OCI-LY1 (cell line): ENCODE measurements at regions not wholly inside any gene's neighbourhood (a gene's known extent, or its start where the extent isn't known, plus 50 kb on each side); places are given as distances from the start of the nearest gene placed in this dataset.
A peak's percentile ranks its signal among the peaks of the same experiment; 100 is the strongest.

Experiments
- H2AFZ ChIP-seq: fragments of 200-600 bp; sonication (generic), shearing (Covaris generic); 2 replicates; pipeline ENCODE4 v1.6.0; 2014; ENCODE audit warnings: antibody characterized with exemption, mild to moderate bottlenecking, low read length
- H3F3A ChIP-seq: fragments of 200-600 bp; sonication (generic), shearing (Covaris generic); 2 replicates; pipeline ENCODE4 v1.6.0; 2014; ENCODE audit warnings: mild to moderate bottlenecking, antibody characterized with exemption, low read length, moderate library complexity; ENCODE audit not compliant: insufficient read depth
- H3K27ac ChIP-seq: fragments of 200-600 bp; sonication (generic); 2 replicates; pipeline ENCODE4 v1.5.1; 2014; ENCODE audit warnings: low read length, mixed run types, mild to moderate bottlenecking, low read depth; ENCODE audit not compliant: poor library complexity, severe bottlenecking
- H3K27me3 ChIP-seq: fragments of 200-600 bp; sonication (generic); 2 replicates; pipeline ENCODE4 v1.6.0; 2014; ENCODE audit warnings: antibody characterized with exemption, mild to moderate bottlenecking, low read length, moderate library complexity; ENCODE audit not compliant: insufficient read depth
- H3K36me3 ChIP-seq: fragments of 200-600 bp; sonication (generic); 2 replicates; pipeline ENCODE4 v1.6.1; 2014; ENCODE audit warnings: mild to moderate bottlenecking, antibody characterized with exemption, low read length, moderate library complexity, mixed read lengths; ENCODE audit not compliant: insufficient read depth
- H3K4me1 ChIP-seq: fragments of 200-600 bp; sonication (generic); 2 replicates; pipeline ENCODE4 v1.5.1; 2014; ENCODE audit warnings: mild to moderate bottlenecking, low read length, moderate library complexity; ENCODE audit not compliant: insufficient read depth, severe bottlenecking
- H3K4me2 ChIP-seq: fragments of 200-600 bp; sonication (generic), shearing (Covaris generic); 2 replicates; pipeline ENCODE4 v1.6.1; 2014; ENCODE audit warnings: low read length
- H3K4me3 ChIP-seq: fragments of 200-600 bp; sonication (generic); 2 replicates; pipeline ENCODE4 v1.5.1; 2014; ENCODE audit warnings: low read length, low read depth, mild to moderate bottlenecking, mixed read lengths; ENCODE audit not compliant: poor library complexity, severe bottlenecking
- H3K79me2 ChIP-seq: fragments of 200-600 bp; shearing (Covaris generic); 2 replicates; pipeline ENCODE4 v1.6.1; 2016; ENCODE audit warnings: mixed run types, low read length, mixed read lengths; ENCODE audit not compliant: insufficient read depth
- H3K9ac ChIP-seq: fragments of 200-600 bp; sonication (generic), shearing (Covaris generic); 2 replicates; pipeline ENCODE4 v1.6.1; 2014; ENCODE audit warnings: mild to moderate bottlenecking, low read length, mixed read lengths
- H3K9me2 ChIP-seq: fragments of 200-600 bp; sonication (generic), shearing (Covaris generic); 2 replicates; pipeline ENCODE4 v1.6.1; 2014; ENCODE audit warnings: low read depth, mild to moderate bottlenecking, low read length, mixed read lengths
- H3K9me3 ChIP-seq: fragments of 200-600 bp; shearing (Covaris generic); 2 replicates; pipeline ENCODE4 v1.6.1; 2014; ENCODE audit warnings: low read length, mixed read lengths
- H4K20me1 ChIP-seq: fragments of 200-600 bp; sonication (generic), shearing (Covaris generic); 2 replicates; pipeline ENCODE4 v1.6.0; 2016; ENCODE audit warnings: mild to moderate bottlenecking, low read length; ENCODE audit not compliant: insufficient read depth
- EZH2 ChIP-seq: fragments of 200-600 bp; sonication (generic), shearing (Covaris generic); IDR thresholded peaks from 2 replicates; pipeline ENCODE4 v1.8.0; 2017; ENCODE audit warnings: borderline replicate concordance, mixed run types, mild to moderate bottlenecking, antibody characterized with exemption, low read length, moderate library complexity, mixed read lengths
- TF ChIP-seq, protein P1 (sequence below): fragments of 200-600 bp; sonication (generic), shearing (Covaris generic); IDR thresholded peaks from 2 replicates; pipeline ENCODE4 v1.5.1; 2017; ENCODE audit warnings: mild to moderate bottlenecking, antibody characterized with exemption, low read length, moderate library complexity, mixed read lengths

DNA sequence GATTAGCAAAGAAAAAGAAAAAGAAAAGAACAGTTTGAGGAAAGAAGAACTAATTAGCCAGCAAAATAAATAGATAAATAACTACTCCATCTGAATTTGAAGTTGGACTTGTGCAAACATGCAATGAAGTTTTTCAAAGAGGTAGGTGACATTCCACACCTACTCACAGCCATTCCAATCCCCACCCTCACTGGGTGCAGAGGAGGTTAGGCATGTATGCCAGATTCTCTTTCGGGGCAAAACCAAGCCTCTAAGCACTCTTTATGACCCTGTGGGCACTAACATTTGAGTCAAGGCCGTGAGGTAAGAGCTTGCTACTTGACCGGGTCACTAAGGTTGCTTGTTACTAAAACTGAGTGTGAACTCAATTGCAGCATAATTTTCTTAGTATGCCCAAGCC, 108.4 kb upstream of the SEMA3A start:
- Histone ChIP-seq H3K9me2 (0 out of 2 replicates have a peak, but pooled peaks cover 3% of the 10 kb centered on the region), H3K4me3 (no peak overlapping the region), H2AFZ (peak overlapping the region; percentile 97; the same call in 1 of the 2 replicates), H3K9ac (no peak overlapping the region), H3K4me1 (no peaks in the 10 kb centered on the region), H3K79me2 (no peaks in the 10 kb centered on the region), H3K4me2 (no peak overlapping the region), H3K9me3 (no peaks in the 10 kb centered on the region), H3K36me3 (no peaks in the 10 kb centered on the region), H3K27ac (no peak overlapping the region), H3F3A (no peaks in the 10 kb centered on the region), H3K27me3 (no peaks in the 10 kb centered on the region), H4K20me1 (no peaks in the 10 kb centered on the region)
- TF ChIP-seq, protein P1, sequence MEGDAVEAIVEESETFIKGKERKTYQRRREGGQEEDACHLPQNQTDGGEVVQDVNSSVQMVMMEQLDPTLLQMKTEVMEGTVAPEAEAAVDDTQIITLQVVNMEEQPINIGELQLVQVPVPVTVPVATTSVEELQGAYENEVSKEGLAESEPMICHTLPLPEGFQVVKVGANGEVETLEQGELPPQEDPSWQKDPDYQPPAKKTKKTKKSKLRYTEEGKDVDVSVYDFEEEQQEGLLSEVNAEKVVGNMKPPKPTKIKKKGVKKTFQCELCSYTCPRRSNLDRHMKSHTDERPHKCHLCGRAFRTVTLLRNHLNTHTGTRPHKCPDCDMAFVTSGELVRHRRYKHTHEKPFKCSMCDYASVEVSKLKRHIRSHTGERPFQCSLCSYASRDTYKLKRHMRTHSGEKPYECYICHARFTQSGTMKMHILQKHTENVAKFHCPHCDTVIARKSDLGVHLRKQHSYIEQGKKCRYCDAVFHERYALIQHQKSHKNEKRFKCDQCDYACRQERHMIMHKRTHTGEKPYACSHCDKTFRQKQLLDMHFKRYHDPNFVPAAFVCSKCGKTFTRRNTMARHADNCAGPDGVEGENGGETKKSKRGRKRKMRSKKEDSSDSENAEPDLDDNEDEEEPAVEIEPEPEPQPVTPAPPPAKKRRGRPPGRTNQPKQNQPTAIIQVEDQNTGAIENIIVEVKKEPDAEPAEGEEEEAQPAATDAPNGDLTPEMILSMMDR, result no peak
- TF ChIP-seq EZH2, result no peak

DNA sequence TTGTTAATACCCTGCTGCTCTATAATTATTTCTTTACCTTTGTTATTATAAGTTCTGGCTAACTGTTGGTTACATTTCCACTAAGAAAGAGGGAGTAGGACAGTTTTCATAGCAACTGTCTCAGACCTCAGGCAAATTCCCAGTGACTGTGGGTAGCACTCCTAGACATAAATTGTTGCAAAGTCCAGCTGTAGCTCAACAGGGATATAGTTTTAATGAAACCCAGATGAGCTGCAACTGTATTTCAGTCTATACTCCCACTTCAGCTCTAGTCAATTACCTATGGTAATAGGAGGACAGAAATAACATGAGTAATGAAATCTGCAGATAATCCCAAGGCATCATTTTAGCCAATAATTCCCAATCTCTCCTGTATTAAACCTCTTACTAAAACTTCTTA, 103.0 kb upstream of the SEMA3A start:
- TF ChIP-seq, protein P1, result no peak
- TF ChIP-seq EZH2, result no peak
- Histone ChIP-seq H3F3A (no peaks in the 10 kb centered on the region), H3K36me3 (no peaks in the 10 kb centered on the region), H3K4me3 (no peak overlapping the region), H3K4me1 (no peaks in the 10 kb centered on the region), H3K4me2 (no peak overlapping the region), H3K9me3 (no peaks in the 10 kb centered on the region), H3K9ac (no peak overlapping the region), H4K20me1 (no peaks in the 10 kb centered on the region), H3K27me3 (no peaks in the 10 kb centered on the region), H2AFZ (no peak overlapping the region), H3K79me2 (no peaks in the 10 kb centered on the region), H3K27ac (no peak overlapping the region), H3K9me2 (no peaks in the 10 kb centered on the region)

DNA sequence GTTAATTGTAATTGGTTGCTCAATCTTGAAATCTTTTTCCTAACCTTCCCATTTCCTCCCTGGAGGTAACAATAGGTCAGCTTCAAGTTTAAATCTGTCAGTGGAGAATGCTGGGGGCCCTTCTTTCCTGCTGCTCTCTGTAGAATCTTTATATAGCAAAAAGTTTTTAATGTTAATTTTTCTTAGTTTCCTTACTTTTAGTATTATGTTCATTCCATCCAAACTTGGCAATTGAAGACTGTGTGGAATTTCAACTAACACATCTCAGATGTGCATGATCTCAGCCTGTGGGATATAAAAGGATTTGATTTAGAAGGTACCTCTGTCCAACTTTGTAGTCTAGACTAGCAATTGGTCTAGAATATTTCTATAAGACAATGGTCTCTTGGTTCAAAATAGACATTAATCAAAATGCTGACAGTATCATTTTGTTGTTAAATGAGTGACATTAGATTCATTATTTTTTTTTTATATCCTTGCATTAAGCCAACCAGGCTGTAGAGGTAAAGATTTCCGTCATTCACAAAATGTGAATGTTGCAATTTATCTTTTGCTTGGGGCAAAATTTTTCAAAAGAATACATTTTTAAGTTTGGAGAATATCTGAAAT, 100.4 kb upstream of the SEMA3A start:
- H3K9me3 ChIP-seq, result no peaks in the 10 kb centered on the region
- no peaks in the 10 kb centered on the region for H3K27me3 ChIP-seq
- H3K27ac ChIP-seq, result no peak overlapping the region
- no peaks in the 10 kb centered on the region for H3K36me3 ChIP-seq
- H3K4me3 ChIP-seq, result no peak overlapping the region
- peak overlapping the region; percentile 48 for H2AFZ ChIP-seq
- no peaks in the 10 kb centered on the region for H3K9me2 ChIP-seq
- no peaks in the 10 kb centered on the region for H4K20me1 ChIP-seq
- H3K9ac ChIP-seq, result no peak overlapping the region
- TF ChIP-seq EZH2, result no peak
- TF ChIP-seq, protein P1, result no peak
- H3F3A ChIP-seq, result 0 out of 2 replicates have a peak, but pooled peaks cover 6% of the 10 kb centered on the region
- H3K79me2 ChIP-seq, result no peaks in the 10 kb centered on the region
- H3K4me1 ChIP-seq, result peaks cover 8% of the 10 kb centered on the region
- no peak overlapping the region for H3K4me2 ChIP-seq
